ENCODE measurements at regions not wholly inside any gene's neighbourhood (a gene's known extent, or its start where the extent isn't known, plus 50 kb on each side); places are given as distances from the start of the nearest gene placed in this dataset.
"Not testable (repeated sequence)": the region's sequence is repeated elsewhere in the genome, so short reads cannot be mapped to it uniquely, and the experiment has no call there.

DNA sequence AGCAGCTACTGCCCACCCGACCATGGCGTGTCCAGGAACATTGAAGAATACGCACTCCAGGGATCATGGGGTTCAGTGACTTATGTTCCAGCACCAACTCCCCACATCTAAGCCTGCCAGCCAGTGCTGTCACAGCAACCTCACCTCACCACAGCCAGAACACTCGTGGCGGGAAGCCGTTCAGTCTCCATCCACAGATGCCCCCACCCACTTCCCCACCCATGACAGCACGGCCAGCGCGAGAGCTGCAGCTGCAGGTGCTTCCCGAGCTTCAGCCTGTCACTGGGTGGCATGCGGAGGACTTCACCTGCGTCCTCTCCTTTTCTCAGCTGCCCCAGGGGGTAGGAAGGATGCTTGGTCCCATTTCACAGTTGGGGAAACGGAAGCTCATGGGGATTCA lies 50.3 kb downstream of the RBFOX3 start:
- no peak for DNase-seq

GRCh38 chr17:79559111-79559887 lies 51.6 kb downstream of the RBFOX3 start:
- no peak for DNase-seq

- DNase-seq = no peak
Observed at GRCh38 chr17:79558091-79558900, 52.6 kb downstream of the RBFOX3 start.

DNA sequence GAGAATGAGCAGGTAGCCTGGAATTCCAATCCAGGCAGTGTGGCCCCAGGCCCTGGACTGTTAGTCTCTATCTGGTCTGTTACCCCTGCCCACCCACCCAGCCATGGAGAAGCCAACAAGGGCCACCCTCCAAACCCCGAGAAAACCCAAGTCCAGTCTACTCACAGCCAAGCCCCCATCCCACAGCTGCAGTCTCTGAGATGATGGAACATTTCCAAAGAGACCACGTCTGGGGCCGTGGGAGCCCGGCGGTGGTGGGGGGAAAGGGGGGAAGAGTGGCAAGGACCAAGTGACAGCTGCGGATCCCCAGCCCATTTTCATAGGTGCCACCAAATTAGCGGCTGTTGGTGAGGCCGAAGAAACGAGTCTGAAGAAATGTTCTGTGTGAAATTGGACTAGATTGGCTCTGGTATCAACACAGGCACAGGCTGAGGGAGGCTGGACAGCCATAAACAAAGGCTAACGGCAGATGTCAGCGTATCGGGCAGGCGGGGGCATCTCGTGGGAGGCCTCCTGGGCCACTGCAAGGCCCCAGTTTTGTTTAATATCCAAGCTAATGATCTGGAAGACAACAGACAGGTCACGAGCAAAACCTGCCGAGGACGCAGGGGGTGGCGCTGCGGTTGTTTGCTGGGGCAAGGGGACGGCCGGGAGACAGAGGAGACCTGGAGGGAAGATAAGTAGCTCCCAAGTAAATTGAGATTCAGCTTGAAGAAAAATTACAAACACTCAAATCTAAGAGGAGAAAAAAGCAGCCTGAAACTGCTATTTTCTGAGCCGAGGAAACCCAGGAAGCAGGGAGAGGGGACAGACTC lies 53.4 kb downstream of the RBFOX3 start:
- no peak for DNase-seq

DNA sequence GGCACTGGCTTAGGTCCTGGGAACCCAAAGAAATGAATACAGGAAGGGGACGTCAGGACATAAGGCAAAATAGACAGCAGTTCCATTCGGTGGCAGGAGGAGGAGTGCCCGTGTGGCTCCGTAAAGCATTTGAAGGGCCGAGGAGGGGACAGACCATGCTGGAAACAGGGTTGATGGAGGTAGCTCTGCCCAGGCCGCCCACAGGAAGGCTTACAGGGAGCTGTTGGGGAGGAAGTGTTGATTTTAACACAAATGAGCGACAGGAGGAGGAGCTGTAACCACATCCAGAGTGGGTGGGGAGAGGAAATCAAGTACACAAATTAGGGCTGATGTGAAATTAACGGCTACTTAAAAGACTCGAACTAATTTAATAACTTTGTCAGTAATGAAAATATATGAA lies 54.6 kb downstream of the RBFOX3 start:
- no peak for DNase-seq

- DNase-seq = no peak
Observed at GRCh38 chr17:79555543-79555942, 55.3 kb downstream of the RBFOX3 start.

DNA sequence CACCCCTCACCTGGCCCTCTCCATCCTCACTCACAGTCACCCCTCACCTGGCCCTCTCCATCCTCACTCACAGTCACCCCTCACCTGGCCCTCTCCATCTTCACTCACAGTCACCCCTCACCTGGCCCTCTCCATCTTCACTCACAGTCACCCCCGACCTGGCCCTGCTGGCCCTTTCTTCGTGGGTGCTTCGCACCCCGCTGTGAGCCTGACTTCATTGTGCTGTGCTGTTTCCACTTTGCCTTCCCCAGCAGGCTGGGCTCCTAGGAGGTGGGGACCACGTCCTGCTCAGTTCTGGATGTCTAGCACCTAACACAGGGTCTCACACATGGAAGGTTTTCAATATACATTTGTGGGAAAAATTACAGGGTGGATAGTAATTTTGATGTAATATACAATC lies 56.5 kb downstream of the RBFOX3 start:
- not testable (repeated sequence) for DNase-seq

- no peak for DNase-seq
Observed at GRCh38 chr17:79552824-79553223, 58.0 kb downstream of the RBFOX3 start.

DNA sequence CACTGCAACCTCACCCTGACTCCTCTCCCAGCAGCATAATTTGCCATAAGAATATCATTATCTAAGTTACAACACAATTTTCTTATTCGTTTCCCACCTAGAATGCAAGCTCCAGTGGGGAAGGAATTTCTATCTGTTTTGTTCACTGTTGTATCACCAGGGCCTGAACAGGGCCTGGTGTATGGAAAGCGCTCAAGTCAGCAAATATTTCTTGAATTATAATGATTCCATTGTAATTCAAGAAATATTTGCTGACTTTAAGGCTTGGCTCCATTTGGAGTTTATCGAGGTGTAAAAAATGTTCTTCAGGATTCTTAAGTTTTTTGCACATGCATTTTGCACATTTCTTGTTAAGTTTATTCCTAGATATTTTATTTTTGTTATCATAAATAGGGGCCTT lies 58.4 kb downstream of the RBFOX3 start:
- DNase-seq = no peak

DNA sequence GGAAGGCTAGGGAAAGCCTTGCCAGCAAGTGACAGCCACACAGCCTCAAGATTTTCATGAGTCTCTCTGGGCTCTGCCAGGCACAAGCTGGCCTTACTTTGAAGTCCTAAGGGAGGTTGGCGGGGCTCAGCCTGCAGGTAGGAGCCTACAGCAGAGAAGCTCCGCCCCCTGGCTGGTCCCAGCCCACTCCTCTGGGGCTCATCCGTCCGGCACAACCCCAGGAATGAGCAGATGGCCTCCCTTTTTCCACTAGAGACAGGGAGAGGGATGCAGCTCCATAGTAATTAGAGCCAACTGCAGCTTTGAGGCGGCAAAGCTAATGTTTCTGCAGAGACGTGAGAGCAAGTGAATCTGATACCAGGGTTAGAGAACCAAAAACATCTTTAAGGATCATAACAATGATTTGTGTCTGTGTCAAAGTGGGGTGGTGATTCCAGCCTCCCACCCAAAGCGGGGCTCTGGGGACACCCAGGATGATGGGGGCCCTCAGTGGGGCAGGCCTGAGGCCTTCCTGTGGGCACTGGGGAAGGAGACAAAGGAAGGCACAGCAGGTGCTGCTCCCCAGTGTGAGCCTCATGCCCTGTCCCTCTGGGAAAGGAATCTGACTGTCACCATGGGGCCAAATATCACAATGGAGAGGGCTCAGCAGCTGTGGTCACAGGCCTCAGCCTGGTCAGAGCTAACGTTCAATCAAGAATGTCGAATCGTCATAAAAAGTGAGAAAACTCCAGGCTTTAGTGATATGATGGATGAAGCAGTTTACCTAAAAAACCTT lies 61.5 kb downstream of the RBFOX3 start:
- no peak for DNase-seq

GRCh38 chr17:79548116-79548515 lies 62.7 kb downstream of the RBFOX3 start:
- DNase-seq = no peak

DNA sequence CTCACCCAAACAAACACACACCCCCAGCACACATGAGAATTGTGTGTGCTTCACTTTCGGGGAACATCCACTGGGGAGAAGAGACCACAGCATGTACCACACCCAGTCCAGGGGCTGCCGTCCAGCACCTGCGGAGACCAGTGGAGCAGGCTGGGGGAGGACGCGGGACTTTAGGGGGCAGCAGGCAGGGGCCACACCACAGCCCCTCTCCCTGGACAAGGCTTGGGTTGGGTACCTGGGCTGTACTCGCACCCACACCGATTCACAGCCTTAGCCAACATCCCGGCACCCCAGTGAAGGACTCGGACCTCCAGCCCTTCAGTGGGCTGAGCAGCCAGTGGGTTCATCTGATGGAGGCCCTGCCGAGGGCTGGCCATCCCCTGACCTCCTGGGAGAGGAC lies 63.3 kb downstream of the RBFOX3 start:
- no peak for DNase-seq

DNA sequence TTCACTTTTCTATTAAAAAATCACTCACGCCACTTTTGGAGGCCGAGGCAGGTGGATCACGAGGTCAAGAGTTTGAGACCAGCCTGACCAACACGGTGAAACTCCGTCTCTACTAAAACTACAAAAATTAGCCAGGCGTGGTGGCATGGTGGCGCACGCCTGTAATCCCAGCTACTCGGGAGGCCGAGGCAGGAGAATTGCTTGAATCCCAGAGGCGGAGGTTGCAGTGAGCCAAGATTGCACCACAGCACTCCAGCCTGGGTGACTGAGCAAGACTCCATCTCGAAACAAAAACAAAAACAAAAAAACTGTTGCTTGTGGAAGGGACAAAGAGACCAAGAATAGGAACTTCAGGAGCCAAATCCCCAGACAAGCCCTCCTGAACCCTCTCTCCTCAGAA lies 63.7 kb downstream of the RBFOX3 start:
- DNase-seq = not testable (repeated sequence)

DNA sequence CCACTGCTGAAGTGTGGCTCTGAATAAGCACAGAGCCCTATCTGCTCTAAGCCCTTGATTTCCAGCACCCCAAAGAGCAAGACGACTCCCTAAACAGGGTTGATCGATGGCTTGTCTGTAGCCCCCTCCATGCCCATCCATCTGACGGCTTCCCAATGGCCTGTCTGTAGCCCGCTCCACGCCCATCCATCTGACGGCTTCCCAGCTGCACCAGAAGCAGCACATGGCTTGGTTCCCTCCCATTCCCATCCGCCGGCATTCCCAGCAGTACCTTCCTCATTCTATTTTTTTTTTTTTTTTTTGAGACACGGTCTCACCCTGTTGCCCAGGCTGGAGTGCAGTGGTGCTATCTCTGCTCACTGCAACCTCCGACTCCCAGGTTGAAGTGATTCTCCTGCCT lies 64.5 kb downstream of the RBFOX3 start:
- DNase-seq = no peak

DNA sequence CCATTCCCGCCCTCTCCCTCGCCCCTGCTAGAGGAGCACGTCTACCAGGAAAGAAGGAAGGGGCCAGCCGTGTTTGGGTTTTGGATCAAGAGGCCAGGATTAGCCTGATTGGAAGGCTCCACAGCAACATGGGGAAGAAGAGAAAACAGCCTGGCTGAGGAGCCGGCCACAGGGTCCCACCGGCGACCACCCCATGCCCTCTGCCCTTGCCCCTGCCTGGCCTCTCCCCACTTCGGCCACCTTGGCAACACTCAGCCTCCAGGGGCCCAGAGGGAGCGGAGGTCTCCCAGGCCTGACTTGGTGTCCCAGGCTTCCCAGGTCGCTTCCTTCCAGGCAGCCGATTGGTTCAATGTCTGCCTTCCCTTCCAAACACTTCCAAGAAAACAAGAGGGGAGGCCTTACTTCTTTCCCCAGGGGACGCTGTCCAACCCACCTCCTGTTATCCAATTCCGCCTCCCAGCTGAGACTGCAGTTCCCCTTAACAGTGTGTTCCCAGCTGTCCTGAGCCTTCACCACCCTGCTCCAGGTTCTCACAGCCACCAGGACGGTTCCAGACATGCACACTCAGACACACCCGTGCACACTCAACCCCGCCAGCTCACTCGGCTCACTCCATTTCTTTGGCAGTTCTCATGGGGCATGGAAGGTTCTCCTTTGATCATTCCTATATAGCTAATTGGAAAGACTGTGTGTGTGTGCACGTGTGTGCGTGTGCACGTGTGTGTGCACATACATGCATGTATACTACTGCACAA lies 65.4 kb downstream of the RBFOX3 start:
- no peak for DNase-seq

DNA sequence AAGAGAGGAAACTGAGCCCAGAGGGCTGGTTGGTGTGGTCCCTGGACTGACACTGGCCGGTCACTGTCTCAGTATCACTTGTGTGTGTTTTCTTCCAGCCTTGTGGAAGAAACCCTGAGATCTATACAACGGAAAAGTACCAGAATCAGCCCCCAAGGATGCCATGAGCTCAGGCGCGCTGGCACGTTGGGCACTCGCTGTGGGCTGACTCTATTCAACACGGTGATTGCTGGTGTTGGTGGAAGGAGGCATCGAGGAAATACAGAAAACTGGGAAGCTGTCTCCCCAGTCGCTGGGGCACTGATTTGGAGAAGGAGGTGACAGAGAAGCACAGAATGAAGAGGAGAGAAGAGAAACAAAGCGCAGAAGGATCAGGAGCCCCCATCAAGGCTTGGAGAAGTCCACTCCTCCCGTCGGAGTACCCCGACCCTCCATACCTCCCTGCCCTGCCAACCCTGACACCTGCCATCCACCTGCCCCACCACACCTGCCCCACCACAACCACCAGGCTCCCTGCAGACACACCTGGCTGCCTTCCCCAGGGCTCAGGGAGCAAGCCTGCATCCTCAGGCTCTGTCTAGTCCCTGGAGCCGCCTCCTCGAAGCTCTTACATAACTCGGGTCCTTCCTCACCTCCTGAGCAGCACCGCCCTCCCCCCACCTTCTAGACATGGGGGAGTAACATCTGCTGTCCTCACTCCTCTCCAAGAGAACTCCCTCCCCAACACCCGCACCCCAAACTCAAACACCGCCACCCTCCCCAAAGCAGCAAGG lies 66.5 kb downstream of the RBFOX3 start:
- DNase-seq = no peak

DNA sequence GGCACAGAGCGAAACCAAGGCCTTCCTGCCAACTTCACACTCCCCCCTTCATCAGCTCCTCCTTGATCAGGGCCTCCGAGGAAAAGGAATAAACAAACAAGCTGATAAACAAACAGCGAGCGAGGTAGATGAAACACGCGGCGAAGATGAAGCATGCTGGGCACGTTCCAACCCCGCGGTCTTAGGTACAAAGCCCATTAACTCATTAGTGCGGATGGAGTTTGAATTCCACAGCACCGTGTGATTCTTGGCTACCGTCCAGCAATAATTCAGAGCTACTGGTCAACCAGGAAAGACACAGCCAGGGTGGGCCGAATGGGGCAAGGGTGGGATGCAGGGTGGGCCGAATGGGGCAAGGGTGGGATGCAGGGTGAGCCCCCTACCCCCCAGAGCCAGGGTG lies 67.3 kb downstream of the RBFOX3 start:
- DNase-seq = no peak

GRCh38 chr17:79542718-79543117 lies 68.1 kb downstream of the RBFOX3 start:
- no peak for DNase-seq

GRCh38 chr17:79541056-79541850 lies 69.6 kb downstream of the RBFOX3 start:
- DNase-seq = no peak

Data from activated CD4-positive, alpha-beta T cell treated with anti-CD3 and anti-CD28 coated beads for 4 hours (primary cell).